Glomerular visceral epithelial cell (primary cell): ENCODE measurements at regions not wholly inside any gene's neighbourhood (a gene's known extent, or its start where the extent isn't known, plus 50 kb on each side); places are given as distances from the start of the nearest gene placed in this dataset.
"Not testable (repeated sequence)": the region's sequence is repeated elsewhere in the genome, so short reads cannot be mapped to it uniquely, and the experiment has no call there.

Experiments
- DNase-seq: peaks from one replicate; pipeline ENCODE4 v3.0.0-alpha.2; 2016; ENCODE audit errors: extremely low spot score

- no peak for DNase-seq
Measured at GRCh38 chr4:29948451-29948850, 771.7 kb upstream of the PCDH7 start.

DNA sequence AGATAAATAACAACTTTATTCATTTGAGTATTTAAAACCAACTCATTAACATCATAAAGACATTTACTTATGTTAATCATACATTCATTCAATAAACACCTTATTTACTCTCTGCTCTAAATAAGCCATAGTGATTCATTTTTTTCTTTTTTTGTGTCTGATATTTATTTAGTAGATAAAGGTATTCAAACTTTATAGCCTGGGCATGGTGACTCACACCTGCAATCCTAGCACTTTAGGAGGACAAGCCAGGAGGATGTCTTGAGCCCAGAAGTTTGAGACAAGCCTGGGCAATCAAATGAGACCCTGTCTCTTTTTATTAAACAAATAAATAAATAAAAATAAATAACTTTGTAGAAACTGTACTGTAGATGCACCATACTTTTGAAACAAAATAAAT is 771.3 kb upstream of the PCDH7 start:
- DNase-seq, result no peak

GRCh38 chr4:29966386-29966785 is 753.8 kb upstream of the PCDH7 start:
- DNase-seq, result no peak

DNA sequence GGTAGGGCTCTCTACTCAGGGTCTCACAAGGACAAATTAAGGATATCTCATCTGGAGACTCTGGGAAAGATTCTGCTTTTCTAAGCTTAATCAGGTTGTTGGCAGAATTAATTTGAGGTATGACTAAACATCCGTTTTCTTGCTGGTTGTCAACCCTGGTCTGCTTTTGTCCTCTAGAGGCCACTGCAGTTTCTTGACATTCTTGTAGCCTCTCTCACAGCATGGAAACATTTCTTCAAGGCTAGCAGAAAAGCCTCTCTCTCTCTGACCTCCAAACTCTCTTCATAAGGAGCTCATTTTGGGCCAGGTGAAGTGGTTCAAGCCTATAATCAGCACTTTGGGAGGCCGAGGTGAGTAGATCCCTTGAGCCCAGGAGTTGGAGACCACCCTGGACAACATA is 749.5 kb upstream of the PCDH7 start:
- peak; percentile 3 for DNase-seq

- no peak for DNase-seq
Measured at GRCh38 chr4:29972121-29972520, 748.0 kb upstream of the PCDH7 start.

- DNase-seq, result no peak
Measured at GRCh38 chr4:29983890-29984289, 736.3 kb upstream of the PCDH7 start.

GRCh38 chr4:30001628-30002027 is 718.5 kb upstream of the PCDH7 start:
- DNase-seq, result no peak

- no peak for DNase-seq
Measured at GRCh38 chr4:30002341-30002740, 717.8 kb upstream of the PCDH7 start.

DNA sequence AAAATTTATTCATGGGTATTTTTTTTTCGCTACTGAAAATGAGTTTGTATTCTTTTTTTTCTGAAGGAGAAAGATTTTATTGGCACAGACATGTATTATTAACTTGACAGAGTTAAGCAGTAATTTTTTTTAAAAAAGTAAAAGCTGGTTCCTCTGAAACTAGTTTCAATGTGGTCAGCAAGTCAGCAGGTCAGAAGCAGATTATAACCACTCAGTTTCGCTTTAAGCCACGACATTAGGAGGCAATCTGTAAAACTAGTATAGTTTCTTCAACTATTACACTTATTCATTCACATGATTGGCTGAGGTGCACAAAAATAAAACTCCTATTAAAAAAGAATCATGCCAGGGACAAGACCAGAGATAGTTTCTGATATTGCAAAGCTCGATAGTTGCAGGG is 714.2 kb upstream of the PCDH7 start:
- DNase-seq, result no peak

DNA sequence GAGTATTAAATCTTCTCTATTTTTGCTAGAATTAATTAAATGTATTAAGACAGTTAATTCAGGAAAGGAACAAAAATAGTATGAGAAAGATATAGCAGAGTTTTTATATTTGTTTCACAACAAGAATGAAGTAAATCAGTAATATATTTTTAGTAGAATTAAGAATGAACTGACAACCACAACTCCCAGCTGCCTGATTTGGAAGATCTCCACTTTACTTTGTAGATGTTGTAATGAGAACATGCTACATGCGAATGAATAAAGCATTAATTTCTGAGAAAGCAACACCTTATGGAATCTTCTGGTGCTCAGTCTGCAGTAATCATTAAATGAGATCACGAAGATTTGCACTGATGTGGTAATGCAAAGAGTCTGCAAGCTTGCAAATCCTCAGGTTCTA is 695.6 kb upstream of the PCDH7 start:
- DNase-seq, result no peak

DNA sequence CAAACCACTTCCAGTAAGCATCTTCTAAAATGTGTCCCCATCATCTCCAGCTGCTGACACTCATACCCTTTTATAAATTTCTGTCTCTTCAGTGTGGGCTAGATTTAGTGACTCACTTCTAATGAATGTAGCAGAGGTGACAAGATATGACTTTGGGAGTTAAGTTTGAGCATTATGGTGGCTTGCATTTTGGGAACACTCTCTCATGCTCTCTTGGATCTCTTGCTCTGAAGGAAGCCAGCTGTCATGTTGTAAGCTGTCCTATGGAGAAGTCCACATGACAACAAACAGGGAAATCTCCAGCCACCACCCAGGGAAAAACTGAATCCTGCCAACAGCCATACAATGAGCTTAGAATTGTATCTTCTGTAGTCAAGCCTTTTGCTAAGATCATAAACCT is 691.3 kb upstream of the PCDH7 start:
- DNase-seq, result no peak

DNA sequence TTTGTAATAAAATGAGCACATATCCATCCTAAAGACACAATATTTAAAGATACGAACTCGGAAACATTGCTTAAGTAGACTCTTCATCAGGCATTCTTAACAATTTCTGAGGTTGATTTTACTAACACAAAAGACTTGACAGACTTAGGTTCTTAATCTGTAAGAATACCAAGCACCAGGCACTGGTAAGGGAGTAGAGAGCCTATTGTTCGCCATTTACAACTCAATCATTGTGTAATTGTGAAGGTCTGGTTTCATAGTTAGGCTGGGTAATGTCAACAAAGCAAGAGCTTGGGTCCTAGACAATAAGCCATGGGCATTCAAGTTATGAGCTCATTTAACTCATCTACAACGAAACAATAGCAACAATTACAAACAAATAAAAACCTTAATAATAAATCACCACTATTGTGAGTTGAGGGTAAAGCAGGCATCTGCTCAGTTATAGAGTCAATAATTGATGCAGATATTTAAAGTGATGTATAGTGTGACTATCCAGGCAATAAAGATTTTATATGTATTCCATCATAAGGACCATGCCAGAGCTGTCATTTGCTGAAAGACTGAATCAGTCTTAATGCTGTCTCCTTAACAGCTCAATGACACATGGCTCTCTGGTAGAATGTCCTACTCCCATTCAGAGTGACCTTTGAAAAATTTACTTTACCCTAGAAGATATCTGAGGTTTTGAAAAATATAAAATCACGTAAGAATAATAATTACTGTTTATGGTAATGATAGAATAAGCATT is 664.0 kb upstream of the PCDH7 start:
- no peak for DNase-seq

DNA sequence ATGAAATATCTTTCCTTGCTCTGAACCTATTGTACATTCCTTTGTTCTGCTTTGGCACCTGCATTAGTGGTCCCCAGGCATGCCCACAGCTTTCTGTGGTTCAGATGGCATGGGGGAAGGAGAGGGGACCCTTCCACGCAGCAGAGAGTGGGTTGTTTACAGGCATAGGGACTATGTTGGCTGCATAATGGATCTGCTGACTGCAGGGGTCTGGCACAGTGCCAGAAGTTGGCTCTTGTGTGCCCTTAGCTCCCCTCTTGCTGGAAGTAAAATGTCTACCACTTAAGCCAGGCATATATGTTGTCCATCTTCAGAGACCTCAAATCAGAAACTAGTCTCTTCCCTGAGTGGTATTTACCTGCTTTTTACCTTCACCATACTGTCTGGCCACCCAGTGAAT is 651.9 kb upstream of the PCDH7 start:
- no peak for DNase-seq

GRCh38 chr4:30073011-30073710 is 647.0 kb upstream of the PCDH7 start:
- no peak for DNase-seq

DNA sequence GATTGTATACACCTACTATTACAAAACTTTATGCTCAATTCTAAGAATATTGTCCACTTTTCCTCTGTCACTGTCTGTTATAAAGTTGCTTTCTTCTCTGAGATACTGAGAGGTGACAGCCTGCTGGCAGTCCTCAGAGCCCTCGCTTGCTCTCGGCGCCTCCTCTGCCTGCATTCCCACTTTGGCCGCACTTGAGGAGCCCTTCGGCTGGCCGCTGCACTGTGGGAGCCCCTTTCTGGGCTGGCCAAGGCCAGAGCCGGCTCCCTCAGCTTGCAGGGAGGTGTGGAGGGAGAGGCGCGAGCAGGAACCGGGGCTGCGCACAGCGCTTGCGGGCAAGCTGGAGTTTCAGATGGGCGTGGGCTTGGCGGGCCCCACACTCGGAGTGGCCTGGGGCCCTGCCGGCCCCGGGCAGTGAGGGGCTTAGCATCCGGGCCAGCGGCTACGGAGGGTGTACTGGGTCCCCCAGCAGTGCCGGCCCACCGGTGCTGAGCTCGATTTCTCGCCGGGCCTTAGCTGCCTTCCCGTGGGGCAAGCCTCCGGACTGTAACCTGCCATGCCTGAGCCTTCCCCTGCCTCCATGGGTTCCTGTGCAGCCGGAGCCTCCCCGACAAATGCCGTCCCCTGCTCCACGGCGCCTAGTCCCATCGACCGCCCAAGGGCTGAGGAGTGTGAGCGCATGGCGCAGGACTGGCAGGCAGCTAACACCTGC is 627.6 kb upstream of the PCDH7 start:
- not testable (repeated sequence) for DNase-seq

DNA sequence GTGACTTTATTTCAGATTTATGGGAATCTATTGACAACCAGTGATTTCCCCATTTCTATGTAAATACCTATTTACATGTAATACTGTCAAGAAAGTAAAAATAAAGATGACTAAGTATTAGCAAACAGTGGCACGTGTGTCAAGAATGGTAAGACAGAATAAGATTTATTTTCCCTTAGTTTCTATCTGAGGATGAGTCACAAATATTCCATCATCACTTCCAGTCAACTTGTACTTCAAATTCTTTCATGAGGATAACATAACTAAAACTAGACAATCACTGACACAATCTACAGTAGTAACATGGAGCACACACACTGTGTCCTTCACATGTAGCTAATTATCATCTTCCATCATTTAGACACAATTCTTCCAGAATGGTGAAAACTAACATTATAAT is 625.3 kb upstream of the PCDH7 start:
- no peak for DNase-seq

DNA sequence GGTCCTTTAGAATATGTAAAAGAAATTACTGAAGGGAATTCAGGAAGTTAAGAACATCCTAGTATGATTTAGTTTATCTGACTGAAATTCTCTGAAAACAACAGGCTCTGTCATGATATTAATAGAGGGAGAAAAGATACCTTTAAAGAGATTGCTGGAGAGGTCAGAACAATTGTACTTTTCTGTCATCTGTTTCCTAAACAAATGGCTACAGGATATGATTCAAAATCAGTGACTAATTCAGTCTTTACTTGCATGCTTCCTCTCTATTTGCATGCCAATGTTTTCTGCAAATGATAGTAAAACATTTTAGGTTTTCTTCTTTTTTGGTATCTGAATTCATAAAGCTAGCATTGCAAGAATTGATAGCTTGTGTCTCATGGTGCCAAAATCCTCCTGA is 616.7 kb upstream of the PCDH7 start:
- DNase-seq, result no peak

- no peak for DNase-seq
Measured at GRCh38 chr4:30116401-30116800, 603.8 kb upstream of the PCDH7 start.

DNA sequence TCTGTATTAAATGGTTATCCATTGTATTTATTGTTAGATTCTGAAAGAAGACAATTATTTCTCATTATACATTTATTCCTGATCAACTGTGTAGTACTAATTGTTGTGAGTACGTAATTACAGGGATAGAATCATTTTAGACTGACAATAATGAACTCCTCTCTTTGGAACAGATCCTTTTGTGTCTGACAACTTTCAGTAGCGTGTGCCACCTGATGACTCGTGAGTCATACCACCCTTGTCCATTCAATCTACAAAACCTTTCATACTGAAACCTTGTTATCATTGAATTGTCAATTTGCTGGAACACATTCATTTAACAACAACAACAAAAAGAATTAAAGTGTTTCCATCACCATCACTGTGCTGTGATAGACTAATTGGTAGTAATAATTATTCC is 602.7 kb upstream of the PCDH7 start:
- DNase-seq, result no peak

DNA sequence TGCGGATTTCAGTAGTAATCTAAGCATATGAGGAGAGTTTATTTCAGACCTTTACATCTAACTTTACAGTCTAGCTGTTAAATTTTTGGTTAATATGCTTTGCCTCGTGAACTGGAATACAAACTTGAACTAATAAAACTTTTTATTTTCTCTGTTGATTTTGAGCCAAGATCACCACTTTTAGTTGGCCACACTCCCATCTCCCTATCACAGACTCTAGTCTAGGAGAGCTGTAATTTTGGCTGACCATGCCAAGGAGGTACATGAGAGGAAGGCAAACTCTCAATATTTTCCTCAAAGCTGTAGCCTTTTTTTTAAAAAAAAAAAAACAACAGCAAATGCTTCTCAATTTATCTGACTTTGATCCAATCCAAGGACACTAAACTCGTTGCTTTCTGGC is 597.5 kb upstream of the PCDH7 start:
- no peak for DNase-seq

GRCh38 chr4:30124621-30125020 is 595.5 kb upstream of the PCDH7 start:
- DNase-seq, result not testable (repeated sequence)

GRCh38 chr4:30125868-30126267 is 594.3 kb upstream of the PCDH7 start:
- DNase-seq, result no peak

DNA sequence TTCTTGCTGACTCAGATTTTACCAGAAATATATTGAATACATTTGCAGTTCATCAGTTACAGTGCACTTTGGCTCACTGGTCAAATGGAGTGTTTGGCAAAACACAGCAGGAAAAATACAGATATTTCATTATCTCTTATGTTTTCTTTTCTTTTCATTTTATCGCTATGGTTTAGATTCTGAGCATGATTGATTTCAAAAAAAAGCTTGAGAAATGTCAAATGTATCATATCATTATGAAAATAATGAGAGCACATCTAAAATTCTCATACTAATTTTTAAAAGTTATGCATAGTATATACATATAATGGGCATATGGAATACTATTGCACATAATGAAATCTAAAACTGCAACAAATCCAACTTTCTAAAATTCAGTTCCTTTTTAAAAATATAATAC is 593.8 kb upstream of the PCDH7 start:
- no peak for DNase-seq
